ENCODE measurements at regions not wholly inside any gene's neighbourhood (a gene's known extent, or its start where the extent isn't known, plus 50 kb on each side); places are given as distances from the start of the nearest gene placed in this dataset.
A peak's percentile ranks its signal among the peaks of the same experiment; 100 is the strongest.

DNA sequence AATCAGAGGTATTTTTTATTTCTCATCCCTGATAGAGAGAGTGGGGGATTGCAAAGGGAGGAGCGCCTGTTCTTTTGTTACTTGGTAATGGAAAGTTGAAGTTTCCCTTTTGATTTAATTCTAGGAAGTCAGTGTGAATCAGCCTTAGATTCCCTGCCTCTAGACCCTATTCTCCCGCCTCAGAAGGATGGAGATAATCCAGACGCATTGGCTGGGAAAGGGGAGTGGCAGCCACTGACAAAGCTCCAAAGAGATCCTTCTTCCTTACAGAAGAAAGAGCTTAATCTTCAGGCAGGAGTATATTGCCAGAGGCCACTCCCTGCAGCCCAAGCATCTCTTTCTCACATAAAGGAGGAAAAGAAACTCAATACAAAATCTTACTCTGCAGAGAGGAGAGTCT lies 122.3 kb upstream of the GALNT17 start:
- ATAC-seq (ENCODE audit: insufficient read depth, low FRiP score) (no peak), DNase-seq (no peak)
- Histone ChIP-seq H3K27me3 (ENCODE audit: control insufficient read depth in 3 of 3, insufficient read depth in 3 of 3, low read length in 2 of 3) (peaks cover 0 to 3% (median 0%) of the 10 kb centered on the region in 3 donors), H3K36me3 (ENCODE audit: control insufficient read depth in 4 of 4, insufficient read depth in 4 of 4, low read length in 4 of 4) (no peaks in the 10 kb centered on the region), H3K4me3 (no peak overlapping the region), H3K4me1 (ENCODE audit: control insufficient read depth in 5 of 5, insufficient read depth in 5 of 5, low read length in 5 of 5) (no peaks in the 10 kb centered on the region), H3K27ac (ENCODE audit: low read depth in 1 of 2, low read length in 1 of 2) (no peak overlapping the region), H3K9me3 (ENCODE audit: control insufficient read depth in 4 of 4, insufficient read depth in 3 of 4, low read length in 3 of 4) (peaks cover 0 to 2% (median under 1%) of the 10 kb centered on the region in 4 donors), H3K9ac (ENCODE audit: insufficient read depth in 1 of 2, low read length in 2 of 2) (no peak overlapping the region)
- TF ChIP-seq, protein P1, sequence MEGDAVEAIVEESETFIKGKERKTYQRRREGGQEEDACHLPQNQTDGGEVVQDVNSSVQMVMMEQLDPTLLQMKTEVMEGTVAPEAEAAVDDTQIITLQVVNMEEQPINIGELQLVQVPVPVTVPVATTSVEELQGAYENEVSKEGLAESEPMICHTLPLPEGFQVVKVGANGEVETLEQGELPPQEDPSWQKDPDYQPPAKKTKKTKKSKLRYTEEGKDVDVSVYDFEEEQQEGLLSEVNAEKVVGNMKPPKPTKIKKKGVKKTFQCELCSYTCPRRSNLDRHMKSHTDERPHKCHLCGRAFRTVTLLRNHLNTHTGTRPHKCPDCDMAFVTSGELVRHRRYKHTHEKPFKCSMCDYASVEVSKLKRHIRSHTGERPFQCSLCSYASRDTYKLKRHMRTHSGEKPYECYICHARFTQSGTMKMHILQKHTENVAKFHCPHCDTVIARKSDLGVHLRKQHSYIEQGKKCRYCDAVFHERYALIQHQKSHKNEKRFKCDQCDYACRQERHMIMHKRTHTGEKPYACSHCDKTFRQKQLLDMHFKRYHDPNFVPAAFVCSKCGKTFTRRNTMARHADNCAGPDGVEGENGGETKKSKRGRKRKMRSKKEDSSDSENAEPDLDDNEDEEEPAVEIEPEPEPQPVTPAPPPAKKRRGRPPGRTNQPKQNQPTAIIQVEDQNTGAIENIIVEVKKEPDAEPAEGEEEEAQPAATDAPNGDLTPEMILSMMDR (IDR thresholded peaks at IDR 0.05; ENCODE audit: control extremely low read depth, extremely low read depth), result no peak
- 77 to 83% methylated on average over 3 of the region's 3 CpGs for WGBS, 2 donors

DNA sequence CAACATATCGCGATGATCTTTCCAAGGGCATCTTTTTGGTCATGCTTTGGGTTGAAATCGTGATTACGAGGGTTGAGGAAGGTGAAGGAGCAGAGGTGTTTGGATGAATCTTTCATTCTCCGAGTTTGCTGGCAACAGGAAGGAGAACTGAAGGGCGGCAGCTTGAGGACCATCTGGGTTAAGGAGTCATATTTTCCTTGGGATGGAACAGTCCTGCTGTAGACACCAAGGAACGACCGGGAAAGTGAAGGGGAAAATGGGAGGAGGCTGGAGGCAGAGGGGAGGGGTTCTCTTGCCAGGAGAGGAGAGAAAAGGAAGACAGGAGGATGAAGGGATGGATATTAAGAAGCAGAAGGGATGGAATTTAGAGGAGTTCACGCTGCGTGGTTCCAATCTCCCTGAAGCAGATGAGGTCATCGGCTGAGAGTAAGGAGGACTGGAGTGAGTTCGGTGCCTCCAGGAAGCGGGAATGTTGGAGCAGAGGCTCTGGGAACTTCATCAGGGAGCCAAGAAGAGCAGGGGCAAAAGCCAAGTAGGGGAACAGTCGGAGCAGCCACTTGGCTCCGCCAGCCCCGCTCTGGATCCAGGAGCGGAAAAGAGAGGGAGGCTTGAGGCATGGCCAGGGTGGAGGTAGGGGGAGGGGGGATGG lies 116.6 kb upstream of the GALNT17 start:
- TF ChIP-seq, protein P1 (IDR thresholded peaks at IDR 0.05; ENCODE audit: control extremely low read depth, extremely low read depth), result no peak
- peak in 2 of 3 donors; percentile 19 to 61 for DNase-seq
- Histone ChIP-seq H3K4me3 (no peak overlapping the region), H3K27ac (ENCODE audit: low read depth in 1 of 2, low read length in 1 of 2) (no peak overlapping the region), H3K4me1 (ENCODE audit: control insufficient read depth in 5 of 5, insufficient read depth in 5 of 5, low read length in 5 of 5) (peaks cover 0 to 23% (median 5%) of the 10 kb centered on the region in 5 donors), H3K27me3 (ENCODE audit: control insufficient read depth in 3 of 3, insufficient read depth in 3 of 3, low read length in 2 of 3) (no peaks in the 10 kb centered on the region), H3K9me3 (ENCODE audit: control insufficient read depth in 4 of 4, insufficient read depth in 3 of 4, low read length in 3 of 4) (peaks cover 0 to 2% (median 0%) of the 10 kb centered on the region in 4 donors), H3K9ac (ENCODE audit: insufficient read depth in 1 of 2, low read length in 2 of 2) (no peak overlapping the region), H3K36me3 (ENCODE audit: control insufficient read depth in 4 of 4, insufficient read depth in 4 of 4, low read length in 4 of 4) (no peaks in the 10 kb centered on the region)
- ATAC-seq (ENCODE audit: insufficient read depth, low FRiP score), result no peak
- WGBS, 2 donors, result 73 to 88% methylated on average over 17 of the region's 17 CpGs

DNA sequence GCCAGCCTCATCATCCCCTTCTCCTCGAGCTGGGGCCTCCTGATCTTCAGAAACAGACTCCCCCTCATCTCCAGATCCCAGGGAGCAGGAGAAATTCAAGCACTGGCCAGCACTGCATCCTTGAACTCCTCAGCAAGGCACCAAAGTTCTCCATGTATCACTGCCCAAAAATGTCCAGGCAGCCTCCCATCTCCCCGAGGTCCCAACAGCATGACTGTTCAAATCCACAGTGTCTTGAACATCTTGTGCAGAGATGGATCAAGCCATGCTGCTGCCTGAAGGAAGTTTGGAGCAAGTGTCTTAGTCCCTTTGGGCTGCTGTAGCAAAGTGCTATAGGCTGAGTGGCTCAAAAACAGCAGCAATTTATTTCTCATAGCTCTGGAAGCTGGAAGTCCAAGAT lies 115.5 kb upstream of the GALNT17 start:
- no peak overlapping the region for H3K9ac ChIP-seq (ENCODE audit: insufficient read depth in 1 of 2, low read length in 2 of 2)
- H3K36me3 ChIP-seq (ENCODE audit: control insufficient read depth in 4 of 4, insufficient read depth in 4 of 4, low read length in 4 of 4), result no peaks in the 10 kb centered on the region
- DNase-seq (no peak), ATAC-seq (ENCODE audit: insufficient read depth, low FRiP score) (no peak)
- H3K4me1 ChIP-seq (ENCODE audit: control insufficient read depth in 5 of 5, insufficient read depth in 5 of 5, low read length in 5 of 5), result peaks cover 0 to 26% (median 5%) of the 10 kb centered on the region in 5 donors
- no peaks in the 10 kb centered on the region for H3K27me3 ChIP-seq (ENCODE audit: control insufficient read depth in 3 of 3, insufficient read depth in 3 of 3, low read length in 2 of 3)
- TF ChIP-seq, protein P1 (IDR thresholded peaks at IDR 0.05; ENCODE audit: control extremely low read depth, extremely low read depth), result no peak
- no peak overlapping the region for H3K27ac ChIP-seq (ENCODE audit: low read depth in 1 of 2, low read length in 1 of 2)
- WGBS, 2 donors, result 79 to 88% methylated on average over 2 of the region's 2 CpGs
- H3K9me3 ChIP-seq (ENCODE audit: control insufficient read depth in 4 of 4, insufficient read depth in 3 of 4, low read length in 3 of 4), result peaks cover 0 to 2% (median 0%) of the 10 kb centered on the region in 4 donors
- no peak overlapping the region for H3K4me3 ChIP-seq

DNA sequence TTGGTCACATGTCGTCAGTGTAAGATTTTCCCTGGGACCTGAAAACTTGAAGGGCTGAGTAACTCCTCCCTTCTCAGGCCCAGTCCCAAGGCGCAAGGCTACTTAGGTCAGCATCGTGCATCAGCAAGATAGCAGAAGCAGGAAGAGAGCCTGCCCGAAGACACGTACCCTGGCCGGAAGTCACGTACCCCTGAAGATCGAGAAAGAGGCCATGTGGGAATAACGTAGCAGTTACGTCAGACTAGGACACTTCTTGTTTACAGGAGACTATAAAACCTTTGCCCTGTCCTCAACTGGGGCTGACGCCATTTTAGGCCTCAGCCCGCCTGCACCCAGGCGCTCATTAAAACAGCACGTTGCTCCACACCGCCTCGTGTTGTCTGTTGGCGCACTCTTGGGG lies 114.3 kb upstream of the GALNT17 start:
- ATAC-seq (ENCODE audit: insufficient read depth, low FRiP score) (no peak), DNase-seq (no peak)
- TF ChIP-seq, protein P1 (IDR thresholded peaks at IDR 0.05; ENCODE audit: control extremely low read depth, extremely low read depth), result no peak
- Histone ChIP-seq H3K4me1 (ENCODE audit: control insufficient read depth in 5 of 5, insufficient read depth in 5 of 5, low read length in 5 of 5) (peaks cover 0 to 26% (median 5%) of the 10 kb centered on the region in 5 donors), H3K9me3 (ENCODE audit: control insufficient read depth in 4 of 4, insufficient read depth in 3 of 4, low read length in 3 of 4) (peaks cover 0 to 2% (median 0%) of the 10 kb centered on the region in 4 donors), H3K4me3 (no peak overlapping the region), H3K27ac (ENCODE audit: low read depth in 1 of 2, low read length in 1 of 2) (no peak overlapping the region), H3K27me3 (ENCODE audit: control insufficient read depth in 3 of 3, insufficient read depth in 3 of 3, low read length in 2 of 3) (no peaks in the 10 kb centered on the region), H3K9ac (ENCODE audit: insufficient read depth in 1 of 2, low read length in 2 of 2) (no peak overlapping the region), H3K36me3 (ENCODE audit: control insufficient read depth in 4 of 4, insufficient read depth in 4 of 4, low read length in 4 of 4) (no peaks in the 10 kb centered on the region)
- WGBS, 2 donors, result 91 to 92% methylated on average over 17 of the region's 17 CpGs
